K562 (cell line): ENCODE measurements at regions not wholly inside any gene's neighbourhood (a gene's known extent, or its start where the extent isn't known, plus 50 kb on each side); places are given as distances from the start of the nearest gene placed in this dataset.

Source experiments
- ARID1B ChIP-seq: fragments of 450-650 bp; IDR thresholded peaks from 2 replicates; pipeline ENCODE4 v1.6.1; 2016; ENCODE audit warnings: antibody characterized with exemption, mild to moderate bottlenecking, inconsistent platforms
- CHAMP1 ChIP-seq: fragments of 450-650 bp; IDR thresholded peaks from 2 replicates; pipeline ENCODE4 v1.6.1; 2016; ENCODE audit warnings: mild to moderate bottlenecking
- ELF4 ChIP-seq: fragments of 450-650 bp; formaldehyde crosslinking; IDR thresholded peaks from 2 replicates; pipeline ENCODE4 v1.4.0; 2022; ENCODE audit warnings: missing genetic modification characterization
- HLTF ChIP-seq: fragments of 450-650 bp; IDR thresholded peaks from 2 replicates; pipeline ENCODE4 v1.6.1; 2016
- MBD2 ChIP-seq: sonication (generic); IDR thresholded peaks from 2 replicates; pipeline ENCODE4 v1.6.1; 2016; ENCODE audit warnings: low read depth, borderline replicate concordance
- MCM7 ChIP-seq, 2 experiments: fragments of 450-650 bp; IDR thresholded peaks; 2 replicates each; pipeline ENCODE4 v1.6.1; 2016 to 2018
- MTA1 ChIP-seq: fragments of 450-650 bp; IDR thresholded peaks from 2 replicates; pipeline ENCODE4 v1.6.1; 2017; ENCODE audit warnings: borderline replicate concordance
- NCOA4 ChIP-seq: fragments of 450-650 bp; IDR thresholded peaks from 2 replicates; pipeline ENCODE4 v1.6.1; 2018; ENCODE audit warnings: mild to moderate bottlenecking; ENCODE audit not compliant: partially characterized antibody
- PHTF2 ChIP-seq: fragments of 250-450 bp; sonication (Bioruptor Pico); IDR thresholded peaks from 2 replicates; pipeline ENCODE4 v1.5.0; 2021; ENCODE audit warnings: mild to moderate bottlenecking
- RCOR1 ChIP-seq, 2 experiments: IDR thresholded peaks; 2 replicates each; pipeline ENCODE4 v1.6.1; 2012; ENCODE audit warnings: low read depth in 2 of 2, low read length in 2 of 2, borderline replicate concordance in 1 of 2, improper control_type of control experiment in 1 of 2
- SMARCE1 ChIP-seq: fragments of 450-650 bp; IDR thresholded peaks from 2 replicates; pipeline ENCODE4 v1.7.1; 2016; ENCODE audit warnings: mild to moderate bottlenecking
- ZNF165 ChIP-seq: fragments of 250-450 bp; sonication (Bioruptor Pico); IDR thresholded peaks from 2 replicates; pipeline ENCODE4 v1.4.0; 2020; ENCODE audit warnings: borderline replicate concordance
- ZNF395 ChIP-seq: fragments of 200-800 bp; sonication (Bioruptor generic); IDR thresholded peaks from 2 replicates; pipeline ENCODE4 v1.6.1; 2017; ENCODE audit warnings: missing genetic modification characterization, missing compliant biosample characterization
- ZNF444 ChIP-seq: fragments of 250-450 bp; sonication (Bioruptor Pico); IDR thresholded peaks from 2 replicates; pipeline ENCODE4 v1.4.0; 2020; ENCODE audit warnings: mild to moderate bottlenecking, moderate library complexity
- ZNF561 ChIP-seq: fragments of 450-650 bp; formaldehyde crosslinking; conservative IDR thresholded peaks from 2 replicates; pipeline ENCODE4 v1.4.0; 2020; ENCODE audit warnings: mild to moderate bottlenecking, moderate library complexity
- TF ChIP-seq, protein P1 (sequence below), 2 experiments: fragments of 450-650 bp in 1 of 2; sonication (generic) in 1 of 2; formaldehyde crosslinking in 1 of 2; IDR thresholded peaks; 2 replicates each; pipeline versions ENCODE4 v1.7.1 to v1.9.0; 2016 to 2022; ENCODE audit warnings: inconsistent platforms in 1 of 2, mild to moderate bottlenecking in 1 of 2, missing genetic modification reagents in 1 of 2

DNA sequence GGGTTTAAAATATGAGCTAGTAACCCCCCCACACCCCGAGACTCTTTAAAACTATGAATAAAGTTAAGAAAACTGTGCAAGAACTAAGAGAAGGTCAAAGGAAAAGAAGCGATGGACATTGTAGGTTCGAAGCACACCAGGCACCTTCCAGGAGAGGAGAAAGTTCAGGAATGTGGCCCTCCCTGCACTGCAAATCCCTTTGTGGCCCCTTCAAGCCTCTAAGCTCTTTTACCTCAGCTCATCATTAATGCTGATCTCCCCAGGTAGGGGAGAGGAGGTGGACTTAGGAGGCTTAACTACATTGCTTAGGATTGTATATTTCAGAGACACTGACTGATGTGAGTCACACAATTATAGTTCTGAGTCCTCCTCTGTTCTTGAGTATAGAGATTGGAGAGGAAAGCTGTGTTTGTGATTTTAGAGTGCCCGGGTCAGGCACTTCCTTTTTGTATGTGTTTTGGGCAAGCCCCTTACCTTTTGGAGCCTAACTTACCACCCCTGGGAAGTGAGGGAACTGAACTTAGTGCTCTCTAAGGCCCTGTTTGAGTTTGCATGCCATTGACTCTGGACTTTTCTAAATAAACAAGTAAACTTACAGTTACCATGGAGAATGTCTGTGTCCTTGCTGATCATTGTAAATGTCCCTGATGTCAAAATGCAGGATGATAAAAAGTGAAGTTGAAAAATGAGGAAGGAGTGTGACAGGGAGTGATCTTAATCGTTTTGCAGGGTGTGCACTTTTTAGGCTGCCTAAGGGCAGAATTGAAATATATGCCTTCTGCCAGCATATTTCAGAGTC, 140.8 kb upstream of the ZEB2 start (continued):
- TF ChIP-seq SMARCE1 (0 out of 2 replicates have a peak, but pooled peaks have one; percentile 62), CHAMP1 (peak; percentile 22; the same call in 1 of the 2 replicates), ZNF561 (CRISPR knock-in tag) (no peak), MBD2 (no peak), RCOR1 (IDR thresholded peaks at IDR 0.05; ENCODE audit: borderline replicate concordance in 1 of 2, low read depth in 2 of 2, low read length in 2 of 2) (peak in 1 of 2 experiments; percentile 17; a peak in 1 of 4 replicates), NCOA4 (no peak), ELF4 (CRISPR knock-in tag) (no peak), ZNF395 (CRISPR knock-in tag) (no peak), MCM7 (IDR thresholded peaks at IDR 0.05) (no peak), ARID1B (peak; percentile 39; the same call in 1 of the 2 replicates), ZNF444 (CRISPR knock-in tag) (no peak), HLTF (no peak), PHTF2 (no peak), ZNF165 (CRISPR knock-in tag) (no peak), MTA1 (no peak)
- TF ChIP-seq, protein P1, sequence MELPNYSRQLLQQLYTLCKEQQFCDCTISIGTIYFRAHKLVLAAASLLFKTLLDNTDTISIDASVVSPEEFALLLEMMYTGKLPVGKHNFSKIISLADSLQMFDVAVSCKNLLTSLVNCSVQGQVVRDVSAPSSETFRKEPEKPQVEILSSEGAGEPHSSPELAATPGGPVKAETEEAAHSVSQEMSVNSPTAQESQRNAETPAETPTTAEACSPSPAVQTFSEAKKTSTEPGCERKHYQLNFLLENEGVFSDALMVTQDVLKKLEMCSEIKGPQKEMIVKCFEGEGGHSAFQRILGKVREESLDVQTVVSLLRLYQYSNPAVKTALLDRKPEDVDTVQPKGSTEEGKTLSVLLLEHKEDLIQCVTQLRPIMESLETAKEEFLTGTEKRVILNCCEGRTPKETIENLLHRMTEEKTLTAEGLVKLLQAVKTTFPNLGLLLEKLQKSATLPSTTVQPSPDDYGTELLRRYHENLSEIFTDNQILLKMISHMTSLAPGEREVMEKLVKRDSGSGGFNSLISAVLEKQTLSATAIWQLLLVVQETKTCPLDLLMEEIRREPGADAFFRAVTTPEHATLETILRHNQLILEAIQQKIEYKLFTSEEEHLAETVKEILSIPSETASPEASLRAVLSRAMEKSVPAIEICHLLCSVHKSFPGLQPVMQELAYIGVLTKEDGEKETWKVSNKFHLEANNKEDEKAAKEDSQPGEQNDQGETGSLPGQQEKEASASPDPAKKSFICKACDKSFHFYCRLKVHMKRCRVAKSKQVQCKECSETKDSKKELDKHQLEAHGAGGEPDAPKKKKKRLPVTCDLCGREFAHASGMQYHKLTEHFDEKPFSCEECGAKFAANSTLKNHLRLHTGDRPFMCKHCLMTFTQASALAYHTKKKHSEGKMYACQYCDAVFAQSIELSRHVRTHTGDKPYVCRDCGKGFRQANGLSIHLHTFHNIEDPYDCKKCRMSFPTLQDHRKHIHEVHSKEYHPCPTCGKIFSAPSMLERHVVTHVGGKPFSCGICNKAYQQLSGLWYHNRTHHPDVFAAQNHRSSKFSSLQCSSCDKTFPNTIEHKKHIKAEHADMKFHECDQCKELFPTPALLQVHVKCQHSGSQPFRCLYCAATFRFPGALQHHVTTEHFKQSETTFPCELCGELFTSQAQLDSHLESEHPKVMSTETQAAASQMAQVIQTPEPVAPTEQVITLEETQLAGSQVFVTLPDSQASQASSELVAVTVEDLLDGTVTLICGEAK (IDR thresholded peaks at IDR 0.05) = peak; percentile 60
- TF ChIP-seq, protein P1 (CRISPR knock-in tag; IDR thresholded peaks at IDR 0.05) = no peak
